ENCODE measurements at regions not wholly inside any gene's neighbourhood (a gene's known extent, or its start where the extent isn't known, plus 50 kb on each side); places are given as distances from the start of the nearest gene placed in this dataset.

DNA sequence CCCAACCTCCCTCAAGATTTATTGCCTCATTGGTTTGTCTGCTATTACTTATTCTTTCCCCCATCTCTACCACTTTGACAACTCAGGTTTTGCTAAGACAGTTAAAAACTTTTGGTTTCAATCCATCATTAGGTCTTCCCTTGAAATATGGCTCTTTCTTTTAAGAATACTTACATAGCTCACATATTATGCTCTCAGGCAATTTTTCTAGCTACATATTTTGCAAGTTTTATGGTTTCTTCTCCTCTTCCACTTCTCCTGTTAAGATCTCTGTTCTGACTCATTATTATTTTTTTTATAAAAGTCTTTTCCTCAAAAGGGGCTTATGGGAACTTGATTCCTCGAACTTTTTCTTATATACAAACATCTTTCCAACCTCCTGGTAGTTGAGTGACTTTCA, 192.4 kb upstream of the MPPED2 start:
- Mint-ChIP-seq H3K4me3 (ENCODE audit: unreplicated experiment) (no peak overlapping the region), H3K36me3 (ENCODE audit: insufficient read depth, unreplicated experiment) (no peaks in the 10 kb centered on the region), H3K9me3 (ENCODE audit: unreplicated experiment) (no peaks in the 10 kb centered on the region), H3K27ac (ENCODE audit: low read depth, unreplicated experiment) (no peak overlapping the region), H3K27me3 (ENCODE audit: insufficient read depth, unreplicated experiment) (peaks cover 69% of the 10 kb centered on the region), H3K4me1 (ENCODE audit: insufficient read depth, unreplicated experiment) (no peaks in the 10 kb centered on the region)
- ChIA-PET POLR2A (no interaction called here), CTCF (no interaction called here)
- no TSS peak for BruUV-seq (replicated peaks)
- TF ChIP-seq, protein P1, sequence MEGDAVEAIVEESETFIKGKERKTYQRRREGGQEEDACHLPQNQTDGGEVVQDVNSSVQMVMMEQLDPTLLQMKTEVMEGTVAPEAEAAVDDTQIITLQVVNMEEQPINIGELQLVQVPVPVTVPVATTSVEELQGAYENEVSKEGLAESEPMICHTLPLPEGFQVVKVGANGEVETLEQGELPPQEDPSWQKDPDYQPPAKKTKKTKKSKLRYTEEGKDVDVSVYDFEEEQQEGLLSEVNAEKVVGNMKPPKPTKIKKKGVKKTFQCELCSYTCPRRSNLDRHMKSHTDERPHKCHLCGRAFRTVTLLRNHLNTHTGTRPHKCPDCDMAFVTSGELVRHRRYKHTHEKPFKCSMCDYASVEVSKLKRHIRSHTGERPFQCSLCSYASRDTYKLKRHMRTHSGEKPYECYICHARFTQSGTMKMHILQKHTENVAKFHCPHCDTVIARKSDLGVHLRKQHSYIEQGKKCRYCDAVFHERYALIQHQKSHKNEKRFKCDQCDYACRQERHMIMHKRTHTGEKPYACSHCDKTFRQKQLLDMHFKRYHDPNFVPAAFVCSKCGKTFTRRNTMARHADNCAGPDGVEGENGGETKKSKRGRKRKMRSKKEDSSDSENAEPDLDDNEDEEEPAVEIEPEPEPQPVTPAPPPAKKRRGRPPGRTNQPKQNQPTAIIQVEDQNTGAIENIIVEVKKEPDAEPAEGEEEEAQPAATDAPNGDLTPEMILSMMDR (IDR thresholded peaks at IDR 0.05; ENCODE audit: unreplicated experiment) = no peak
- intact Hi-C loops (cut with micrococcal nuclease) = no loop called here
- no peak for DNase-seq (ENCODE audit: unreplicated experiment)

DNA sequence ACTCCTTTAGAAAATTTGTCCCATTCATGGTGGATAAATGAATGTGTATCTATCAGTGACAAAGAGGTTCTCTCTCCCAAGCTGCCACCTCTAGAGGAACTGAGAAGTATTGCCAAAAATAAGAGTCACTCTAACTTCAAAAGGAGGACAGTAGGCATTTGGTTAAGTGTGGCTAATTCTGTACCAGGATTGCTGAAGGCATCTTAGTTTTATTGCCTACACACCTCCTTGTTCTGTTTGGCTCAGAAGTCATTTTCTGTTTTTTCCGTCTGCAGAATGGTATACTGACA, 189.0 kb upstream of the MPPED2 start:
- H3K27me3 Mint-ChIP-seq (ENCODE audit: insufficient read depth, unreplicated experiment) = peaks cover 88% of the 10 kb centered on the region
- H3K27ac Mint-ChIP-seq (ENCODE audit: low read depth, unreplicated experiment) = no peak overlapping the region
- H3K4me3 Mint-ChIP-seq (ENCODE audit: unreplicated experiment) = no peak overlapping the region
- no peak for DNase-seq (ENCODE audit: unreplicated experiment)
- no TSS peak for BruUV-seq (replicated peaks)
- ChIA-PET POLR2A (interaction anchor here (0.7 kb wide), 1 partner anchor 32 kb away, joined by 3 read pairs; no protein-coding TSS in a partner anchor), CTCF (no interaction called here)
- TF ChIP-seq, protein P1 (IDR thresholded peaks at IDR 0.05; ENCODE audit: unreplicated experiment) = no peak
- H3K4me1 Mint-ChIP-seq (ENCODE audit: insufficient read depth, unreplicated experiment) = no peaks in the 10 kb centered on the region
- no peaks in the 10 kb centered on the region for H3K9me3 Mint-ChIP-seq (ENCODE audit: unreplicated experiment)
- intact Hi-C loops (cut with micrococcal nuclease) = no loop called here
- H3K36me3 Mint-ChIP-seq (ENCODE audit: insufficient read depth, unreplicated experiment) = no peaks in the 10 kb centered on the region

DNA sequence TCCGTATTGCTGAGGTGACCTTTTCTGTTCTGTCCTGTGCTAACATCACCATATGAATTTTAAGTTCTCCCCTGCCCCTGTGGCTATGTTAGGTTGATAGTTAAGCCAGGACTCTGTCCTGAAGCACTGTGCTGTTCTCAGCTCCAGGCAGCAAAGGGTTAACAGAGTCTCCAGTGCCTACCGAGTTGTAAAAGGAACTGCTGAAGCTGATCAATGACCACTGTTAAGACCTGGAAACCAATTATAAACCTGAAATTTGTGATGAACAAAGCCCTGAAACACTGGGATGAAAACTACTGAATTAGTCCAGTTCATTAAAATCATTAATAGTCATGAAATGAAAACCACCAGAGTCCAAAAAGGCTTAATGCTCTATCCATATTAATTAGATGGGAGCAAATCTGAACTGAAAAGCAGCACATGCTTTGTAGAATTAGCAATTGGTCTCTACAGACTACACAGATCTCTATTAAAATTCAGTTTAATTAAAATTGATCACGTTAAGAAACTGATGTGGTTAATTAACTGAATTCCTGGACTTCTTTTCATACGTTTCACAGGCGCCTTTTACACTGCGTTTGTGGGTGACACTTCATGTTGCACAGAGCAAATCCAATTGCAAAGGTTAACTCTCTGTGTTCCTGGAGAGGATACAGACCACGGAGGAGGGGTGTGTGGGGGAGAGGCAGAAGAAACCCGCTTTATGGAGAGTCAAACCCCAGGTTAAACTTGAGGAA, 188.5 kb upstream of the MPPED2 start:
- intact Hi-C loops (cut with micrococcal nuclease) = no loop called here
- Mint-ChIP-seq H3K9me3 (ENCODE audit: unreplicated experiment) (no peaks in the 10 kb centered on the region), H3K4me1 (ENCODE audit: insufficient read depth, unreplicated experiment) (no peaks in the 10 kb centered on the region), H3K27ac (ENCODE audit: low read depth, unreplicated experiment) (no peak overlapping the region), H3K36me3 (ENCODE audit: insufficient read depth, unreplicated experiment) (no peaks in the 10 kb centered on the region), H3K27me3 (ENCODE audit: insufficient read depth, unreplicated experiment) (peaks cover 93% of the 10 kb centered on the region), H3K4me3 (ENCODE audit: unreplicated experiment) (no peak overlapping the region)
- DNase-seq (ENCODE audit: unreplicated experiment) = no peak
- POLR2A ChIA-PET = no interaction called here
- CTCF ChIA-PET = interaction anchor here (0.7 kb wide), 1 partner anchor 277 kb away, joined by 5 read pairs; no protein-coding TSS in a partner anchor
- TF ChIP-seq, protein P1 (IDR thresholded peaks at IDR 0.05; ENCODE audit: unreplicated experiment) = no peak
- BruUV-seq (replicated peaks) = no TSS peak

DNA sequence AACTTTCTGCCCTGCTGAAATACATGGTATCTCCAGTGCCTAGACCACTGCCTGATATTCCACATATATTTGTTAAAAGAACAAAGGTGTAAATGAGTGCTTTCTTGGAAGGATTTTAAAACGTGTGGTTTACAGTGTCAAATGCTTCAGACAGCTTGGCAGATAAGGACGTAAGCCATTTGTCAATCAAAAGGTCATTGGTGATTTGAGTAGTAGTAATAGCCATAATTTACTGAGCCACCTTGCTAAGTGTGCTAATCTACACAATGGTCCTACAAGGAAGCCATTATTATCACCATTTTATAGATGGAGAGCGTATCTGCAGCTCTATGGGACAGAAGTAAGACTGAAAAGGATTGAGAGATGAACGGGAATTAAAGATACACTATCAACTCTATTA, 186.8 kb upstream of the MPPED2 start:
- peaks cover 93% of the 10 kb centered on the region for H3K27me3 Mint-ChIP-seq (ENCODE audit: insufficient read depth, unreplicated experiment)
- CTCF ChIA-PET = interaction anchor here (0.6 kb wide), 1 partner anchor 126 kb away, joined by 3 read pairs; no protein-coding TSS in a partner anchor
- no peak for DNase-seq (ENCODE audit: unreplicated experiment)
- intact Hi-C loops (cut with micrococcal nuclease) = no loop called here
- BruUV-seq (replicated peaks) = no TSS peak
- H3K4me3 Mint-ChIP-seq (ENCODE audit: unreplicated experiment) = no peak overlapping the region
- POLR2A ChIA-PET = no interaction called here
- no peaks in the 10 kb centered on the region for H3K4me1 Mint-ChIP-seq (ENCODE audit: insufficient read depth, unreplicated experiment)
- H3K27ac Mint-ChIP-seq (ENCODE audit: low read depth, unreplicated experiment) = no peak overlapping the region
- H3K9me3 Mint-ChIP-seq (ENCODE audit: unreplicated experiment) = no peaks in the 10 kb centered on the region
- no peaks in the 10 kb centered on the region for H3K36me3 Mint-ChIP-seq (ENCODE audit: insufficient read depth, unreplicated experiment)
- TF ChIP-seq, protein P1 (IDR thresholded peaks at IDR 0.05; ENCODE audit: unreplicated experiment) = no peak
